Colonic mucosa (tissue), 4 donors: ENCODE measurements at regions not wholly inside any gene's neighbourhood (a gene's known extent, or its start where the extent isn't known, plus 50 kb on each side); places are given as distances from the start of the nearest gene placed in this dataset.

Experiments used
- DNase-seq: peaks from one replicate; pipeline ENCODE4 v3.0.0-alpha.2; 2020
- H3K27ac ChIP-seq: fragments of 200-600 bp; one replicate; pipeline ENCODE4 v1.8.0; 2021
- H3K27me3 ChIP-seq: fragments of 200-600 bp; one replicate; pipeline ENCODE4 v1.8.0; 2021
- H3K36me3 ChIP-seq: fragments of 200-600 bp; one replicate; pipeline ENCODE4 v1.8.0; 2021
- H3K4me1 ChIP-seq: fragments of 200-600 bp; one replicate; pipeline ENCODE4 v1.8.0; 2021; ENCODE audit warnings: mild to moderate bottlenecking
- H3K4me3 ChIP-seq: fragments of 200-600 bp; one replicate; pipeline ENCODE4 v1.8.0; 2021
- H3K9ac ChIP-seq, 2 donors: one replicate each; pipeline ENCODE4 v1.7.0; 2013; ENCODE audit warnings: control low read depth in 2 of 2, low read depth in 2 of 2, low read length in 2 of 2
- H3K9me3 ChIP-seq: fragments of 200-600 bp; one replicate; pipeline ENCODE4 v1.8.0; 2021
- CTCF ChIP-seq: fragments of 200-600 bp; IDR thresholded peaks from one replicate; pipeline ENCODE4 v1.8.0; 2022; ENCODE audit warnings: antibody characterized with exemption, mild to moderate bottlenecking
- intact Hi-C: fragments of 100-400 bp; cut with DNase I; formaldehyde crosslinking; loops from one replicate; pipeline ENCODE4 v1.14.1; 2022
- donor health status: healthy.
- donor health status: DM: no; HTN: no; CAD: no.
- donor health status: DM: no; HTN: no; CAD: no.

- no peaks in the 10 kb centered on the region for H3K27me3 ChIP-seq
- TF ChIP-seq CTCF: no peak
- no peaks in the 10 kb centered on the region for H3K36me3 ChIP-seq
- DNase-seq: no peak
- no peak overlapping the region for H3K27ac ChIP-seq
- H3K9me3 ChIP-seq: no peaks in the 10 kb centered on the region
- intact Hi-C loops: no loop called here
- no peak overlapping the region for H3K4me3 ChIP-seq
- H3K4me1 ChIP-seq: no peaks in the 10 kb centered on the region
- no peak overlapping the region for H3K9ac ChIP-seq
Observed at GRCh38 chr2:13681936-13682335, 950.6 kb upstream of the LRATD1 start.

GRCh38 chr2:13682540-13683272, 949.8 kb upstream of the LRATD1 start:
- H3K4me1 ChIP-seq: no peaks in the 10 kb centered on the region
- no peaks in the 10 kb centered on the region for H3K9me3 ChIP-seq
- no peak overlapping the region for H3K9ac ChIP-seq
- H3K27ac ChIP-seq: no peak overlapping the region
- no peaks in the 10 kb centered on the region for H3K27me3 ChIP-seq
- TF ChIP-seq CTCF: no peak
- H3K4me3 ChIP-seq: no peak overlapping the region
- DNase-seq: no peak
- H3K36me3 ChIP-seq: no peaks in the 10 kb centered on the region
- intact Hi-C loops: no loop called here

GRCh38 chr2:13686262-13686661, 946.3 kb upstream of the LRATD1 start:
- H3K27ac ChIP-seq: no peak overlapping the region
- no peak for DNase-seq
- intact Hi-C loops: no loop called here
- no peaks in the 10 kb centered on the region for H3K27me3 ChIP-seq
- no peak overlapping the region for H3K4me3 ChIP-seq
- no peaks in the 10 kb centered on the region for H3K36me3 ChIP-seq
- no peak for TF ChIP-seq CTCF
- H3K9me3 ChIP-seq: no peaks in the 10 kb centered on the region
- H3K4me1 ChIP-seq: no peaks in the 10 kb centered on the region
- H3K9ac ChIP-seq: no peak overlapping the region

DNA sequence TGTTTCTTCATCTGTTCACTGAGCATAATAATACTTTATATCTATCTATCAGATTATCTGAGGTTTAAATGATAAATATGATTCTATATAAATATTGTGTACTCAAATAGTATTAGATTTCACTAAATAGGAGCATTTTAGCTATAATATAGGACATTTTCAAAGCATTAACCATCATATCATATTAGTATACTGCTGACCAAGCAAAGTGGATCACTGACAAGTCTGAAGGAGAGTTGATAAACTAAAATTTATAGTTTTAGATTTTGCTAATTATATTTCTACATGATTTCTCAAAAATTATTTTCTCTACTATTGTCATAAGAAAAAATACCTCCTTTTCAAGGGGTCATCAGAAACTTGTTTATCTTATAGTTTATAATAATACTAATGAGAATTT, 937.8 kb upstream of the LRATD1 start:
- no peak overlapping the region for H3K27ac ChIP-seq
- intact Hi-C loops: no loop called here
- no peaks in the 10 kb centered on the region for H3K27me3 ChIP-seq
- DNase-seq: no peak
- no peak overlapping the region for H3K9ac ChIP-seq
- H3K4me1 ChIP-seq: no peaks in the 10 kb centered on the region
- H3K4me3 ChIP-seq: no peak overlapping the region
- TF ChIP-seq CTCF: no peak
- H3K9me3 ChIP-seq: no peaks in the 10 kb centered on the region
- no peaks in the 10 kb centered on the region for H3K36me3 ChIP-seq

GRCh38 chr2:13696601-13697000, 935.9 kb upstream of the LRATD1 start:
- Histone ChIP-seq H3K27ac (no peak overlapping the region), H3K4me3 (no peak overlapping the region), H3K27me3 (no peaks in the 10 kb centered on the region), H3K36me3 (no peaks in the 10 kb centered on the region), H3K9me3 (no peaks in the 10 kb centered on the region), H3K9ac (no peak overlapping the region), H3K4me1 (no peaks in the 10 kb centered on the region)
- DNase-seq: no peak
- no peak for TF ChIP-seq CTCF
- intact Hi-C loops: no loop called here
